ENCODE measurements at regions not wholly inside any gene's neighbourhood (a gene's known extent, or its start where the extent isn't known, plus 50 kb on each side); places are given as distances from the start of the nearest gene placed in this dataset.

DNA sequence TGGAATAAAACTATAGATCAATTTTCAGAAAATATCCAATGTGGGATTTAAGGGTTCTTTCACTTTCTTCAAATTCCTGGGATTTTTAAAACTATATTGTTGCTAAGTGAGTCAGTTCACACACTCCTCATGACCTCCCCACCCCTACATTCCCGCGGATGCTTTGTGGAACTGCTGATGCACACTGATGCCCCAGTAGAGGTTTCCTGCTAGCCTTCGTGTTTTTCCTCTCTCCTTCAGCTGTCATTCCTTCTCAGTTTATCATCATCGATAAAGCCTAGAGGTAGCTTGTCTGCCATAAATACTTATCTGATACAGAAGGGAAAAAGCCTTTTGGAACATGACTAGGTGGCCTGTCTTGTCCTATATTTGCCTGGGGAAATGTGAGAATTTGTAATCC, 67.4 kb upstream of the GALNT5 start:
- H3K27me3 ChIP-seq, result no peaks in the 10 kb centered on the region
- DNase-seq, result no peak
- ATAC-seq, result no peak
- TF ChIP-seq, protein P1, sequence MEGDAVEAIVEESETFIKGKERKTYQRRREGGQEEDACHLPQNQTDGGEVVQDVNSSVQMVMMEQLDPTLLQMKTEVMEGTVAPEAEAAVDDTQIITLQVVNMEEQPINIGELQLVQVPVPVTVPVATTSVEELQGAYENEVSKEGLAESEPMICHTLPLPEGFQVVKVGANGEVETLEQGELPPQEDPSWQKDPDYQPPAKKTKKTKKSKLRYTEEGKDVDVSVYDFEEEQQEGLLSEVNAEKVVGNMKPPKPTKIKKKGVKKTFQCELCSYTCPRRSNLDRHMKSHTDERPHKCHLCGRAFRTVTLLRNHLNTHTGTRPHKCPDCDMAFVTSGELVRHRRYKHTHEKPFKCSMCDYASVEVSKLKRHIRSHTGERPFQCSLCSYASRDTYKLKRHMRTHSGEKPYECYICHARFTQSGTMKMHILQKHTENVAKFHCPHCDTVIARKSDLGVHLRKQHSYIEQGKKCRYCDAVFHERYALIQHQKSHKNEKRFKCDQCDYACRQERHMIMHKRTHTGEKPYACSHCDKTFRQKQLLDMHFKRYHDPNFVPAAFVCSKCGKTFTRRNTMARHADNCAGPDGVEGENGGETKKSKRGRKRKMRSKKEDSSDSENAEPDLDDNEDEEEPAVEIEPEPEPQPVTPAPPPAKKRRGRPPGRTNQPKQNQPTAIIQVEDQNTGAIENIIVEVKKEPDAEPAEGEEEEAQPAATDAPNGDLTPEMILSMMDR (IDR thresholded peaks at IDR 0.05), result no peak
- intact Hi-C loops (cut with DNase I), result no loop called here
- H3K27ac ChIP-seq, result no peak overlapping the region
- no peaks in the 10 kb centered on the region for H3K36me3 ChIP-seq
- no peaks in the 10 kb centered on the region for H3K4me1 ChIP-seq
- H3K4me3 ChIP-seq, result no peak overlapping the region
- H3K9me3 ChIP-seq, result no peaks in the 10 kb centered on the region

- intact Hi-C loops (cut with DNase I), result no loop called here
- ATAC-seq, result no peak
- no peak for DNase-seq
- Histone ChIP-seq H3K27me3 (no peaks in the 10 kb centered on the region), H3K36me3 (no peaks in the 10 kb centered on the region), H3K27ac (no peak overlapping the region), H3K4me3 (no peak overlapping the region), H3K9me3 (no peaks in the 10 kb centered on the region), H3K4me1 (no peaks in the 10 kb centered on the region)
- TF ChIP-seq, protein P1 (IDR thresholded peaks at IDR 0.05), result no peak
These were observed 66.3 kb upstream of the GALNT5 start for GRCh38 chr2:157191186-157191585.

DNA sequence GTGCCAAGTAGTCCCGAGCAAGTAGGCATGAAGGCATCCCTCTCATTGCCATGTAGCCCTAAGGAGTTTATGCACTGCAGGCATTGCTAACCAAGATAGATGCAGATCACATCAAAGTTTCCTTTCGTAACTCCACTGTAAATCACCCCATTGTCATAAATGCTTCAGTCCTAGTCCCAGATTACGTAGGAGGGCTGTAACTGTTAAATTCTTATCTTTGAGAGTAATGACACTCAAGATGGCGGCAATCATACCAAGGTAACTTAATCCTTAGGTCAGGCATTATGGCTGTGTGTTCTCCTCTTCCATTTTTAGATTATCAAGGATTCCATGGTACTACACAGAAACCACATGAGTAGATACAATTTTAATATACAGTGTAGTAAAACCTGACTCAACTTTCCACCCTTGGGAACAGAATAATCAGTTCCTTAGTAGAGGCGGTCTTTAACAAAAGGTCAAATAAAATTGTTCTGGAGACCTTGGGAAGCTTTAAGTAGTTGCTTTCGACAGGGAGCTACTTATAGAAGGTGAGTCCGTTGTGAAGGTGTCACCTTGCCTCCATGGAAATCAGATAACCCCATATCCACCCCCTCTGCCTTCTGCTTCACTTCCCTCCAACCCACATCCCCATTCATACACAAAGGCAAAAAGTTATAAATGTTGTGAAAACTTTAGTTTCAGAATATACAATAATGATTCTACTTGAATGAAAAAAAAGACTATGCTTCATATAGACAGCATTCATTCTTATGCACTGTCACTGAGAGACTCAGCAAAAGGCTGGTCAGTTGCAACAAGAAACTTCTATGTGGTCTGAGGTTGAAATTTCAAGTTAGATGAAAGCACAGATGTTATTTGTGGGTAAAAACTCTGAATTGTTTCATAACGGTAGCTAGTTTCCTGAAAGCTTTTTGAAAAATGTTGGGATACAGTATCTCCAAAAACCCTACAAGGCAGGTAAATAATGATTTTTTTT, 64.8 kb upstream of the GALNT5 start:
- intact Hi-C loops (cut with DNase I), result no loop called here

GRCh38 chr2:157193461-157193860, 64.0 kb upstream of the GALNT5 start:
- DNase-seq, result no peak
- H3K9me3 ChIP-seq, result no peaks in the 10 kb centered on the region
- no peak overlapping the region for H3K27ac ChIP-seq
- TF ChIP-seq, protein P1 (IDR thresholded peaks at IDR 0.05), result no peak
- ATAC-seq, result no peak
- no peaks in the 10 kb centered on the region for H3K4me1 ChIP-seq
- no peak overlapping the region for H3K4me3 ChIP-seq
- no peaks in the 10 kb centered on the region for H3K27me3 ChIP-seq
- intact Hi-C loops (cut with DNase I), result no loop called here
- H3K36me3 ChIP-seq, result no peaks in the 10 kb centered on the region

More for the DNA sequence above, 64.8 kb upstream of the GALNT5 start:
- Histone ChIP-seq H3K27me3 (no peaks in the 10 kb centered on the region), H3K4me3 (no peak overlapping the region), H3K27ac (no peak overlapping the region), H3K4me1 (no peaks in the 10 kb centered on the region), H3K9me3 (no peaks in the 10 kb centered on the region), H3K36me3 (no peaks in the 10 kb centered on the region)
- no peak for ATAC-seq
- TF ChIP-seq, protein P1 (IDR thresholded peaks at IDR 0.05), result no peak
- no peak for DNase-seq

DNA sequence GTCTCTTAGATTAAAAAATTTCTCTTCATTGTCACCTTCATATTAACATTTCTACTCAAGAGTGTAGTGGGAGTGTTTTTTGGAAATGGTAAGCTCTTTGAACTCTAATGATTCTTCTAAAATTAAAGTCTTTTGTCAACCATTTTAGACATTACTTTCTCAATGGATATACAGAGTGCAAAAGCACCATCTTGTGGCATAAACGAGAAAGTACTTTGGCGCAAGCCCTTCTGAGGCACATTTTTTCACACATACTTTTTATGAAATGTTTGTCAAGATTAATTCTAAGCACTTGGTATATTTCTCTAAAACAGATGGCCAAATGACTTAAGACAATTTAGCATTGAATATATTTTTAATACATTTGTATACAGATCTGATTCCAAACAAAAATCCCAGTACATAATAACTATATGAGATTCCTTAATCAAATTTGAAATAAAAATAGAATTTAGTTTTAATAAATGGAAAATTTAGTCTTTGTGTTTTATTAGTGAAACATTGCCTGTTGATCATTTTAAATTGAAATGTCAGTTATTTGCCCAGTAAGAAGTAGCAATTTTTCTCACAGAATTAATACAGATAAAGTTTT, 63.3 kb upstream of the GALNT5 start:
- H3K4me3 ChIP-seq, result no peak overlapping the region
- TF ChIP-seq, protein P1 (IDR thresholded peaks at IDR 0.05), result peak; percentile 57 to 67
- ATAC-seq (peak; percentile 90), DNase-seq (peak in 2 of 4 donors; percentile 41 to 61)
- no peaks in the 10 kb centered on the region for H3K9me3 ChIP-seq
- intact Hi-C loops (cut with DNase I), result no loop called here
- no peaks in the 10 kb centered on the region for H3K27me3 ChIP-seq
- no peaks in the 10 kb centered on the region for H3K4me1 ChIP-seq
- no peaks in the 10 kb centered on the region for H3K36me3 ChIP-seq
- no peak overlapping the region for H3K27ac ChIP-seq

Measured in left lung (tissue), 4 donors.